HCT116 (cell line): ENCODE measurements at regions not wholly inside any gene's neighbourhood (a gene's known extent, or its start where the extent isn't known, plus 50 kb on each side); places are given as distances from the start of the nearest gene placed in this dataset.

ENCODE experiments used
- EZH2 ChIP-seq: fragments of 200-600 bp; sonication (generic); IDR thresholded peaks from 2 replicates; pipeline ENCODE4 v1.6.1; 2017; ENCODE audit warnings: antibody characterized with exemption, mixed run types
- EZH2phosphoT487 ChIP-seq: fragments of 200-600 bp; IDR thresholded peaks from 2 replicates; pipeline ENCODE4 v1.6.1; 2018; ENCODE audit warnings: antibody characterized with exemption, borderline replicate concordance
- POLR2A ChIP-seq: IDR thresholded peaks from 2 replicates; pipeline ENCODE4 v1.7.0; 2011; ENCODE audit warnings: borderline replicate concordance; ENCODE audit not compliant: insufficient read depth, insufficient read length; ENCODE audit errors: extremely low read depth
- SIN3A ChIP-seq: IDR thresholded peaks from 2 replicates; pipeline ENCODE4 v1.6.1; 2012; ENCODE audit warnings: low read depth
- YY1 ChIP-seq: IDR thresholded peaks from 2 replicates; pipeline ENCODE4 v1.6.1; 2011; ENCODE audit warnings: low read length, low read depth, moderate library complexity, mild to moderate bottlenecking; ENCODE audit not compliant: insufficient replicate concordance; ENCODE audit errors: extremely low read depth
- ZFX ChIP-seq: fragments of 450-650 bp; IDR thresholded peaks from 2 replicates; pipeline ENCODE4 v1.6.1; 2017
- TF ChIP-seq, protein P1 (sequence below): IDR thresholded peaks from 2 replicates; pipeline ENCODE4 v1.6.1; 2011; ENCODE audit warnings: mild to moderate bottlenecking, low read length, moderate library complexity; ENCODE audit not compliant: insufficient replicate concordance; ENCODE audit errors: extremely low read depth
- TF ChIP-seq, protein P2 (sequence below), 3 experiments: fragments of 200-600 bp in 1 of 3; sonication (generic) in 1 of 3; IDR thresholded peaks in 2 of 3; conservative IDR thresholded peaks in 1 of 3; 2 replicates each; pipeline ENCODE4 v1.5.1; 2012 to 2017; ENCODE audit warnings: low read depth in 2 of 3, low read length in 2 of 3, antibody characterized with exemption in 1 of 3, borderline replicate concordance in 1 of 3, control low read depth in 1 of 3, mild to moderate bottlenecking in 1 of 3, mixed read lengths in 1 of 3, mixed run types in 1 of 3, moderate library complexity in 1 of 3; ENCODE audit not compliant: insufficient read depth in 1 of 3
- TF ChIP-seq, protein P3 (sequence below): IDR thresholded peaks from 2 replicates; pipeline ENCODE4 v1.6.1; 2012
- TF ChIP-seq, protein P4 (sequence below): IDR thresholded peaks from 2 replicates; pipeline ENCODE4 v1.6.1; 2012; ENCODE audit warnings: low read depth
- TF ChIP-seq, protein P5 (sequence below): IDR thresholded peaks from 2 replicates; pipeline ENCODE4 v1.6.1; 2012

DNA sequence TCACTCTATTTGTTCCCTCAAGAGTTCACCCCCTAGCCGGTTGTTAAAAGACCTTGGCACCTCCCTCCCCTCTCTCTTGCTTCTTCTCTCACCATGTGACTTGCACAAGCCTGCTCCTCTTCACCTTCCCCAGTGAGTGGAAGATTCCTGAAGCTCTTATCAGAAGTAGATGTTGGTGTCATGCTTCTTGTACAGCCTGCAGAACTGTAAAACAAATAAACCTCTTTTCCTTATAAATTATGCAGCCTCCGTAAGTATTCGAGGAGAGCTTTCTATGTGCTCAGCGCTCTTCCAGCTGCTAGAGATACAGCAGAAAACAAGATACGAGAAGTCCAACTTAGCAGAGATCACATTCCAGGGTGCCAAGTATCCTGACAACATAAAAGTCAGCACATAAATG, 147.0 kb upstream of the RUNX1 start:
- TF ChIP-seq ZFX (no peak), EZH2phosphoT487 (no peak), POLR2A (no peak), EZH2 (no peak), SIN3A (no peak), YY1 (no peak)
- TF ChIP-seq, protein P1, sequence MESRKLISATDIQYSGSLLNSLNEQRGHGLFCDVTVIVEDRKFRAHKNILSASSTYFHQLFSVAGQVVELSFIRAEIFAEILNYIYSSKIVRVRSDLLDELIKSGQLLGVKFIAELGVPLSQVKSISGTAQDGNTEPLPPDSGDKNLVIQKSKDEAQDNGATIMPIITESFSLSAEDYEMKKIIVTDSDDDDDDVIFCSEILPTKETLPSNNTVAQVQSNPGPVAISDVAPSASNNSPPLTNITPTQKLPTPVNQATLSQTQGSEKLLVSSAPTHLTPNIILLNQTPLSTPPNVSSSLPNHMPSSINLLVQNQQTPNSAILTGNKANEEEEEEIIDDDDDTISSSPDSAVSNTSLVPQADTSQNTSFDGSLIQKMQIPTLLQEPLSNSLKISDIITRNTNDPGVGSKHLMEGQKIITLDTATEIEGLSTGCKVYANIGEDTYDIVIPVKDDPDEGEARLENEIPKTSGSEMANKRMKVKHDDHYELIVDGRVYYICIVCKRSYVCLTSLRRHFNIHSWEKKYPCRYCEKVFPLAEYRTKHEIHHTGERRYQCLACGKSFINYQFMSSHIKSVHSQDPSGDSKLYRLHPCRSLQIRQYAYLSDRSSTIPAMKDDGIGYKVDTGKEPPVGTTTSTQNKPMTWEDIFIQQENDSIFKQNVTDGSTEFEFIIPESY = no peak
- TF ChIP-seq, protein P2, sequence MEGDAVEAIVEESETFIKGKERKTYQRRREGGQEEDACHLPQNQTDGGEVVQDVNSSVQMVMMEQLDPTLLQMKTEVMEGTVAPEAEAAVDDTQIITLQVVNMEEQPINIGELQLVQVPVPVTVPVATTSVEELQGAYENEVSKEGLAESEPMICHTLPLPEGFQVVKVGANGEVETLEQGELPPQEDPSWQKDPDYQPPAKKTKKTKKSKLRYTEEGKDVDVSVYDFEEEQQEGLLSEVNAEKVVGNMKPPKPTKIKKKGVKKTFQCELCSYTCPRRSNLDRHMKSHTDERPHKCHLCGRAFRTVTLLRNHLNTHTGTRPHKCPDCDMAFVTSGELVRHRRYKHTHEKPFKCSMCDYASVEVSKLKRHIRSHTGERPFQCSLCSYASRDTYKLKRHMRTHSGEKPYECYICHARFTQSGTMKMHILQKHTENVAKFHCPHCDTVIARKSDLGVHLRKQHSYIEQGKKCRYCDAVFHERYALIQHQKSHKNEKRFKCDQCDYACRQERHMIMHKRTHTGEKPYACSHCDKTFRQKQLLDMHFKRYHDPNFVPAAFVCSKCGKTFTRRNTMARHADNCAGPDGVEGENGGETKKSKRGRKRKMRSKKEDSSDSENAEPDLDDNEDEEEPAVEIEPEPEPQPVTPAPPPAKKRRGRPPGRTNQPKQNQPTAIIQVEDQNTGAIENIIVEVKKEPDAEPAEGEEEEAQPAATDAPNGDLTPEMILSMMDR (IDR thresholded peaks at IDR 0.05 in 2 of 3, conservative IDR thresholded peaks at IDR 0.05 in 1 of 3; ENCODE audit: borderline replicate concordance in 1 of 3, insufficient read depth in 1 of 3, low read depth in 2 of 3, low read length in 2 of 3) = no peak
- TF ChIP-seq, protein P3, sequence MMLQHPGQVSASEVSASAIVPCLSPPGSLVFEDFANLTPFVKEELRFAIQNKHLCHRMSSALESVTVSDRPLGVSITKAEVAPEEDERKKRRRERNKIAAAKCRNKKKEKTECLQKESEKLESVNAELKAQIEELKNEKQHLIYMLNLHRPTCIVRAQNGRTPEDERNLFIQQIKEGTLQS = no peak
- TF ChIP-seq, protein P4, sequence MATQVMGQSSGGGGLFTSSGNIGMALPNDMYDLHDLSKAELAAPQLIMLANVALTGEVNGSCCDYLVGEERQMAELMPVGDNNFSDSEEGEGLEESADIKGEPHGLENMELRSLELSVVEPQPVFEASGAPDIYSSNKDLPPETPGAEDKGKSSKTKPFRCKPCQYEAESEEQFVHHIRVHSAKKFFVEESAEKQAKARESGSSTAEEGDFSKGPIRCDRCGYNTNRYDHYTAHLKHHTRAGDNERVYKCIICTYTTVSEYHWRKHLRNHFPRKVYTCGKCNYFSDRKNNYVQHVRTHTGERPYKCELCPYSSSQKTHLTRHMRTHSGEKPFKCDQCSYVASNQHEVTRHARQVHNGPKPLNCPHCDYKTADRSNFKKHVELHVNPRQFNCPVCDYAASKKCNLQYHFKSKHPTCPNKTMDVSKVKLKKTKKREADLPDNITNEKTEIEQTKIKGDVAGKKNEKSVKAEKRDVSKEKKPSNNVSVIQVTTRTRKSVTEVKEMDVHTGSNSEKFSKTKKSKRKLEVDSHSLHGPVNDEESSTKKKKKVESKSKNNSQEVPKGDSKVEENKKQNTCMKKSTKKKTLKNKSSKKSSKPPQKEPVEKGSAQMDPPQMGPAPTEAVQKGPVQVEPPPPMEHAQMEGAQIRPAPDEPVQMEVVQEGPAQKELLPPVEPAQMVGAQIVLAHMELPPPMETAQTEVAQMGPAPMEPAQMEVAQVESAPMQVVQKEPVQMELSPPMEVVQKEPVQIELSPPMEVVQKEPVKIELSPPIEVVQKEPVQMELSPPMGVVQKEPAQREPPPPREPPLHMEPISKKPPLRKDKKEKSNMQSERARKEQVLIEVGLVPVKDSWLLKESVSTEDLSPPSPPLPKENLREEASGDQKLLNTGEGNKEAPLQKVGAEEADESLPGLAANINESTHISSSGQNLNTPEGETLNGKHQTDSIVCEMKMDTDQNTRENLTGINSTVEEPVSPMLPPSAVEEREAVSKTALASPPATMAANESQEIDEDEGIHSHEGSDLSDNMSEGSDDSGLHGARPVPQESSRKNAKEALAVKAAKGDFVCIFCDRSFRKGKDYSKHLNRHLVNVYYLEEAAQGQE = no peak
- TF ChIP-seq, protein P5, sequence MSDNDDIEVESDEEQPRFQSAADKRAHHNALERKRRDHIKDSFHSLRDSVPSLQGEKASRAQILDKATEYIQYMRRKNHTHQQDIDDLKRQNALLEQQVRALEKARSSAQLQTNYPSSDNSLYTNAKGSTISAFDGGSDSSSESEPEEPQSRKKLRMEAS = no peak
